HG03378 (cell line): ENCODE measurements at regions not wholly inside any gene's neighbourhood (a gene's known extent, or its start where the extent isn't known, plus 50 kb on each side); places are given as distances from the start of the nearest gene placed in this dataset.
"Not testable (repeated sequence)": the region's sequence is repeated elsewhere in the genome, so short reads cannot be mapped to it uniquely, and the experiment has no call there.

Experiments
- ATAC-seq: cut with Tn5 transposase; IDR thresholded peaks from one replicate; pipeline ENCODE4 v1.9.1; 2021; ENCODE audit warnings: mild to moderate bottlenecking, moderate library complexity; ENCODE audit not compliant: unreplicated experiment

GRCh38 chr15:81940467-81941451 lies 105.1 kb downstream of the MEX3B start:
- no peak for ATAC-seq

- ATAC-seq, result no peak
Observed at GRCh38 chr15:81939604-81940440, 106.0 kb downstream of the MEX3B start.

- no peak for ATAC-seq
Observed at GRCh38 chr15:81937189-81937588, 108.6 kb downstream of the MEX3B start.

- no peak for ATAC-seq
Observed at GRCh38 chr15:81930582-81931369, 115.0 kb downstream of the MEX3B start.

- no peak for ATAC-seq
Observed at GRCh38 chr15:81929557-81929956, 116.3 kb downstream of the MEX3B start.

GRCh38 chr15:81926981-81927380 lies 118.8 kb downstream of the MEX3B start:
- ATAC-seq, result no peak

- no peak for ATAC-seq
Observed at GRCh38 chr15:81924729-81925128, 121.1 kb downstream of the MEX3B start.

GRCh38 chr15:81923561-81924350 lies 122.1 kb downstream of the MEX3B start:
- ATAC-seq, result no peak

- no peak for ATAC-seq
Observed at GRCh38 chr15:81922143-81922542, 123.7 kb downstream of the MEX3B start.

- no peak for ATAC-seq
Observed at GRCh38 chr15:81921163-81921562, 124.7 kb downstream of the MEX3B start.

- ATAC-seq, result not testable (repeated sequence)
Observed at GRCh38 chr15:81918767-81919166, 127.1 kb downstream of the MEX3B start.

GRCh38 chr15:81916451-81916850 lies 129.4 kb downstream of the MEX3B start:
- no peak for ATAC-seq

GRCh38 chr15:81915990-81916389 lies 129.8 kb downstream of the MEX3B start:
- no peak for ATAC-seq

- no peak for ATAC-seq
Observed at GRCh38 chr15:81914734-81915256, 131.0 kb downstream of the MEX3B start.

- no peak for ATAC-seq
Observed at GRCh38 chr15:81914333-81914732, 131.5 kb downstream of the MEX3B start.

GRCh38 chr15:81911022-81911971 lies 134.5 kb downstream of the MEX3B start:
- ATAC-seq, result no peak

- ATAC-seq, result no peak
Observed at GRCh38 chr15:81910355-81911021, 135.3 kb downstream of the MEX3B start.

- ATAC-seq, result no peak
Observed at GRCh38 chr15:81909011-81909358, 136.8 kb downstream of the MEX3B start.
